OCI-LY7 (cell line): ENCODE measurements at regions not wholly inside any gene's neighbourhood (a gene's known extent, or its start where the extent isn't known, plus 50 kb on each side); places are given as distances from the start of the nearest gene placed in this dataset.

Experiments used
- CTCF ChIP-seq: fragments of 200-600 bp; sonication (generic); conservative IDR thresholded peaks from 2 replicates; pipeline ENCODE4 v1.5.1; 2014; ENCODE audit warnings: mild to moderate bottlenecking, antibody characterized with exemption, low read length, moderate library complexity, mixed read lengths
- EZH2phosphoT487 ChIP-seq: fragments of 200-600 bp; sonication (generic); IDR thresholded peaks from 2 replicates; pipeline ENCODE4 v1.6.1; 2018; ENCODE audit warnings: low read depth, borderline replicate concordance, mild to moderate bottlenecking, mixed run types, antibody characterized with exemption, low read length, moderate library complexity, mixed read lengths

GRCh38 chr5:143758750-143759149, 53.2 kb upstream of the HMHB1 start:
- TF ChIP-seq CTCF (no peak), EZH2phosphoT487 (no peak)
